Right lobe of liver (tissue), 4 donors: ENCODE measurements at regions not wholly inside any gene's neighbourhood (a gene's known extent, or its start where the extent isn't known, plus 50 kb on each side); places are given as distances from the start of the nearest gene placed in this dataset.

ENCODE experiments used
- POLR2A ChIP-seq: fragments of 450-650 bp; IDR thresholded peaks from one replicate; pipeline ENCODE4 v1.6.1; 2017; ENCODE audit warnings: antibody characterized with exemption, mild to moderate bottlenecking
- TF ChIP-seq, protein P1 (sequence below), 4 donors: fragments of 200-600 bp in 3 of 4; fragments of 450-650 bp in 1 of 4; IDR thresholded peaks; one replicate each; pipeline versions ENCODE4 v1.5.1 to v1.8.0; 2016 to 2022; ENCODE audit warnings: antibody characterized with exemption in 4 of 4, mild to moderate bottlenecking in 2 of 4
- donor health status: DM: no; HTN: no; CAD: no.
- donor health status: DM: no; HTN: no; CAD: no.
- donor health status: DM: no; HTN: yes; CAD: no.

DNA sequence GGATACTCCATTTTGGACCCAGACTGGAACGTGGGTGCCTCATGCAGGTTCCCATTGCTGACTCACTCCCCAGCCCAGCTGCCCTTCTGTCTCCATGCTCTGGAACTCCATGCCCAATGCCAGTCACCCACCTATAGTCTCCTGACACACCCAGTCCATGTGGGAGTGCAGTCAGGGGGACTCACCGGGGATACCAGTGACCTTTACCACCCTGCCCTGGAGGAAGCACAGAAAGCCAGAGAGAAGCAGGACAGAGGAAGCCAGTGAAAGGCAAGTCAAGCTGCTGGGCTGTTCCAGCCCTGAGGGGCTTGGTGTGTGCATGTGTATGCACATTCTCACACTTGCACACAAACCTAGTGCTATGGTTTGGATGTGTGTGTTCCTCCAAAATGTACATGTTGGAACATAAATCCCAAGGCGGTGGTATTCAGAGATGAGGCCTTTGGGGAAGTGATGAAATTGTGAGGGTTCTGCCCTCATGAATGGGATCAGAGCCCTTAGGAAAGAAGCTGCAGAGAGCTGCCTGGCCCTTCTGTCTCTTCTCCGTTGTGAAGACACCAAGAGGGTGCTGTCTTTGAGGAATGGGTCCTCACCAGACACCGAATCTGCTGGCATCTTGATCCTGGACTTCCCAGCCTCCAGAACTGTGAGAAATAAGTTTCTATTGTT is 121.4 kb upstream of the MAFB start:
- TF ChIP-seq, protein P1, sequence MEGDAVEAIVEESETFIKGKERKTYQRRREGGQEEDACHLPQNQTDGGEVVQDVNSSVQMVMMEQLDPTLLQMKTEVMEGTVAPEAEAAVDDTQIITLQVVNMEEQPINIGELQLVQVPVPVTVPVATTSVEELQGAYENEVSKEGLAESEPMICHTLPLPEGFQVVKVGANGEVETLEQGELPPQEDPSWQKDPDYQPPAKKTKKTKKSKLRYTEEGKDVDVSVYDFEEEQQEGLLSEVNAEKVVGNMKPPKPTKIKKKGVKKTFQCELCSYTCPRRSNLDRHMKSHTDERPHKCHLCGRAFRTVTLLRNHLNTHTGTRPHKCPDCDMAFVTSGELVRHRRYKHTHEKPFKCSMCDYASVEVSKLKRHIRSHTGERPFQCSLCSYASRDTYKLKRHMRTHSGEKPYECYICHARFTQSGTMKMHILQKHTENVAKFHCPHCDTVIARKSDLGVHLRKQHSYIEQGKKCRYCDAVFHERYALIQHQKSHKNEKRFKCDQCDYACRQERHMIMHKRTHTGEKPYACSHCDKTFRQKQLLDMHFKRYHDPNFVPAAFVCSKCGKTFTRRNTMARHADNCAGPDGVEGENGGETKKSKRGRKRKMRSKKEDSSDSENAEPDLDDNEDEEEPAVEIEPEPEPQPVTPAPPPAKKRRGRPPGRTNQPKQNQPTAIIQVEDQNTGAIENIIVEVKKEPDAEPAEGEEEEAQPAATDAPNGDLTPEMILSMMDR (IDR thresholded peaks at IDR 0.05) = no peak
- no peak for TF ChIP-seq POLR2A
